Esophagus muscularis mucosa (tissue), 4 donors: ENCODE measurements at regions not wholly inside any gene's neighbourhood (a gene's known extent, or its start where the extent isn't known, plus 50 kb on each side); places are given as distances from the start of the nearest gene placed in this dataset.
"Not testable (repeated sequence)": the region's sequence is repeated elsewhere in the genome, so short reads cannot be mapped to it uniquely, and the experiment has no call there.

Experiments used
- DNase-seq: peaks from one replicate; pipeline ENCODE4 v3.0.0-alpha.2; 2017; ENCODE audit errors: extremely low spot score
- H3K27ac ChIP-seq, 4 donors: fragments of 200-600 bp; sonication (generic); replicated peaks in 1 of 4; 1 replicate in 3 of 4; 2 replicates in 1 of 4; pipeline ENCODE4 v1.5.1; 2016 to 2019; ENCODE audit warnings: mild to moderate bottlenecking in 1 of 4
- H3K27me3 ChIP-seq, 4 donors: fragments of 200-600 bp; sonication (generic); one replicate each; pipeline versions ENCODE4 v1.5.1 to v1.6.0; 2016 to 2019
- H3K36me3 ChIP-seq, 4 donors: fragments of 200-600 bp; sonication (generic); one replicate each; pipeline ENCODE4 v1.5.1; 2016 to 2019
- H3K4me1 ChIP-seq, 4 donors: fragments of 200-600 bp; sonication (generic); one replicate each; pipeline ENCODE4 v1.5.1; 2016 to 2019
- H3K4me3 ChIP-seq, 4 donors: fragments of 200-600 bp; sonication (generic); 1 replicate in 2 of 4; 2 replicates in 2 of 4; pipeline ENCODE4 v1.5.1; 2016 to 2019; ENCODE audit warnings: mild to moderate bottlenecking in 4 of 4, moderate library complexity in 1 of 4
- H3K9me3 ChIP-seq, 4 donors: fragments of 200-600 bp; sonication (generic); 1 replicate in 3 of 4; 2 replicates in 1 of 4; pipeline ENCODE4 v1.5.1; 2016 to 2019
- EP300 ChIP-seq: sonication (generic); formaldehyde crosslinking; IDR thresholded peaks from one replicate; pipeline ENCODE4 v1.6.1; 2017; ENCODE audit warnings: antibody characterized with exemption
- POLR2A ChIP-seq: fragments of 450-650 bp; IDR thresholded peaks from one replicate; pipeline ENCODE4 v1.6.1; 2017; ENCODE audit warnings: antibody characterized with exemption, moderate library complexity, mild to moderate bottlenecking, low read depth
- POLR2AphosphoS5 ChIP-seq, 2 donors: sonication (generic); formaldehyde crosslinking; IDR thresholded peaks; one replicate each; pipeline ENCODE4 v1.6.1; 2017; ENCODE audit warnings: antibody characterized with exemption in 2 of 2
- WGBS: methylation state at CpG from one replicate; pipeline ENCODE4 v1.1.5; 2018; 5-methylcytosine and 5-hydroxymethylcytosine counted together
- intact Hi-C: fragments of 100-400 bp; cut with DNase I; formaldehyde crosslinking; loops from one replicate; pipeline ENCODE4 v1.15.1; 2023
- TF ChIP-seq, protein P1 (sequence below), 3 experiments: fragments of 200-600 bp in 2 of 3; fragments of 450-650 bp in 1 of 3; sonication (generic) in 2 of 3; IDR thresholded peaks; one replicate each; pipeline ENCODE4 v1.5.1; 2017 to 2019; ENCODE audit warnings: antibody characterized with exemption in 3 of 3, mild to moderate bottlenecking in 2 of 3, moderate library complexity in 1 of 3

DNA sequence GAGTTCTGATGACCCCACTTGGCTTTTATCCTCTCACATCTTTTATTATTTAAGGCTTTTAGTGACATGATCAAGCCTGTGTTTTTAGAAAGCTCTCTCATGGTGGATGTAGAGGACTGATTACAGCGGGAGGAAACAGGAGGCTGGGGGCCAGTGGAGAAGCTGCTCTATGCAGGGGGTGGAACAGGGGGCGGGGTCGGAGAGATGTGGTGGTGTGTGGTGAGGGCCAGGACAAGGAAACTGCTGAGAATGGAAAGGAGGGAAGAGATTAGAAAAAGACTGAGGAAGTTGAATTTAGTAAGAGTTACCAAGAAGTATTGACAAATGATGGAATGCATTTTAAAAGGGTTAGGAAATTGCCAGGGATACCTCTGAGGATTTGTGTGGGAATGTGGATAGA, 292.2 kb downstream of the ZIC3 start:
- no peak for DNase-seq
- TF ChIP-seq POLR2A (no peak), POLR2AphosphoS5 (IDR thresholded peaks at IDR 0.05) (no peak)
- TF ChIP-seq, protein P1, sequence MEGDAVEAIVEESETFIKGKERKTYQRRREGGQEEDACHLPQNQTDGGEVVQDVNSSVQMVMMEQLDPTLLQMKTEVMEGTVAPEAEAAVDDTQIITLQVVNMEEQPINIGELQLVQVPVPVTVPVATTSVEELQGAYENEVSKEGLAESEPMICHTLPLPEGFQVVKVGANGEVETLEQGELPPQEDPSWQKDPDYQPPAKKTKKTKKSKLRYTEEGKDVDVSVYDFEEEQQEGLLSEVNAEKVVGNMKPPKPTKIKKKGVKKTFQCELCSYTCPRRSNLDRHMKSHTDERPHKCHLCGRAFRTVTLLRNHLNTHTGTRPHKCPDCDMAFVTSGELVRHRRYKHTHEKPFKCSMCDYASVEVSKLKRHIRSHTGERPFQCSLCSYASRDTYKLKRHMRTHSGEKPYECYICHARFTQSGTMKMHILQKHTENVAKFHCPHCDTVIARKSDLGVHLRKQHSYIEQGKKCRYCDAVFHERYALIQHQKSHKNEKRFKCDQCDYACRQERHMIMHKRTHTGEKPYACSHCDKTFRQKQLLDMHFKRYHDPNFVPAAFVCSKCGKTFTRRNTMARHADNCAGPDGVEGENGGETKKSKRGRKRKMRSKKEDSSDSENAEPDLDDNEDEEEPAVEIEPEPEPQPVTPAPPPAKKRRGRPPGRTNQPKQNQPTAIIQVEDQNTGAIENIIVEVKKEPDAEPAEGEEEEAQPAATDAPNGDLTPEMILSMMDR (IDR thresholded peaks at IDR 0.05): no peak
- Histone ChIP-seq H3K4me1 (no peaks in the 10 kb centered on the region), H3K9me3 (no peaks in the 10 kb centered on the region), H3K36me3 (no peaks in the 10 kb centered on the region), H3K27me3 (peaks cover 0 to 8% (median 0%) of the 10 kb centered on the region in 4 donors), H3K27ac (no peak overlapping the region), H3K4me3 (no peak overlapping the region)
- intact Hi-C loops: no loop called here
- WGBS: 19% methylated on average over 3 of the region's 3 CpGs

DNA sequence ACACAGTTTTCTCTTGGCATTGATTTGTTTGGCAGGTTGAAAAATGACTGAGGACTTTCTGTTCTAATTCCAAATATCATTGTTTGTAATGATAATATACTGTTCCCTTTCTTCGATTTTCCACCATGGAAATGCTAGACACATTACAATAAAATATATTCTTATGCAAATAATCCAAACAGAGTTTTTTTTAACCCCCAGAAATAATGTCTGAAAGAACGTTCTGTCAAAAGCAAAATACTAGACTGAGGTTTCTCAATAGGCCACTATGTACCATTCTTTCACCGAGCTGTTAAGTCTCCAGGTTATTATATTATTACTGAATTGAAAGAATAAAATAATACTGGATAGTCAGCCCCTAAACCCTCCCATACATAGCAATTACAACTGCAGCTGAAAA, 312.5 kb downstream of the ZIC3 start:
- H3K36me3 ChIP-seq: no peaks in the 10 kb centered on the region
- 64% methylated on average over 3 of the region's 3 CpGs for WGBS
- H3K4me1 ChIP-seq: no peaks in the 10 kb centered on the region
- no peak overlapping the region for H3K27ac ChIP-seq
- H3K27me3 ChIP-seq: no peaks in the 10 kb centered on the region
- H3K4me3 ChIP-seq: no peak overlapping the region
- no peak for TF ChIP-seq EP300
- TF ChIP-seq POLR2A: no peak
- TF ChIP-seq, protein P1 (IDR thresholded peaks at IDR 0.05): no peak
- no peak for TF ChIP-seq POLR2AphosphoS5 (IDR thresholded peaks at IDR 0.05)
- intact Hi-C loops: no loop called here
- DNase-seq: no peak
- H3K9me3 ChIP-seq: no peaks in the 10 kb centered on the region

DNA sequence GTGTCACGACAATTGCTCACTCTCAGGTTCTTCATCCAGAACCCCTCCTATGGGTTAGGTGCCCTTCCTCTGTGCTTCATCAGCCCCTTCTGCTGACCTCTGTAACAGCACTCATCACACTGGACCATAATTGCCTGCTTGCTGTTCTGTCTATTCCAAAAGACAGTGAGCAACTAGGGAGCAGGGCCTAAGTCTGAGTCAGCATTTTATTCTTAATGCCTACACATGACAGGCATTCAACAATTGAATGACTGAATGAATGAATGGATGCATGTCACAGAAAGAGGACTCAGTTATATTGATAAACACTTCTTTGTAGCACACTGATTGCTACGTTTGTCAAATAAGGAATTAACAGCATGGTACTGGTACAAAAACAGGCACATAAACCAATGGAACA, 317.0 kb downstream of the ZIC3 start:
- WGBS: 86% methylated on average over 2 of the region's 2 CpGs
- intact Hi-C loops: no loop called here

DNA sequence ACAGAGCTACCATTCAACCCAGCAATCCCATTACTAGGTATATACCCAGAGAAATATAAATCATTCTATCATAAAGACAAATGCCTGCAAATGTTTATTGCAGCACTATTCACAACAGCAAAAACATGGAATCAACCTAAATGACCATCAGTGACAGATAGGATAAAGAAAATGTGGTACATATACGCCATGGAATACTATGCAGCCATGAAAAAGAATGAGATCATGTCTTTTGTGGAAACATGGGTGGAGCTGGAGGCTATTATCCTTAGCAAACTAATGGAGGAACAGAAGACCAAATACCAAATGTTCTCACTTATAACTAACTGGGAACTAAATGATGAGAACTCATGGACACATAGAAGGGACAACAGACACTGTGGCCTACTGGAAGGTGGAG, 318.9 kb downstream of the ZIC3 start:
- H3K4me1 ChIP-seq, H3K36me3 ChIP-seq, H3K27me3 ChIP-seq, H3K4me3 ChIP-seq, H3K27ac ChIP-seq, H3K9me3 ChIP-seq, DNase-seq, intact Hi-C loops: not testable (repeated sequence)
- 65% methylated on average over 1 of the region's 1 CpG for WGBS

More for the DNA sequence above, 317.0 kb downstream of the ZIC3 start:
- no peak overlapping the region for H3K27ac ChIP-seq
- H3K4me1 ChIP-seq: no peaks in the 10 kb centered on the region
- no peaks in the 10 kb centered on the region for H3K27me3 ChIP-seq
- no peaks in the 10 kb centered on the region for H3K9me3 ChIP-seq
- DNase-seq: no peak
- H3K4me3 ChIP-seq: no peak overlapping the region
- H3K36me3 ChIP-seq: no peaks in the 10 kb centered on the region
- TF ChIP-seq POLR2AphosphoS5 (IDR thresholded peaks at IDR 0.05) (no peak), EP300 (no peak), POLR2A (no peak)
- TF ChIP-seq, protein P1 (IDR thresholded peaks at IDR 0.05): no peak

DNA sequence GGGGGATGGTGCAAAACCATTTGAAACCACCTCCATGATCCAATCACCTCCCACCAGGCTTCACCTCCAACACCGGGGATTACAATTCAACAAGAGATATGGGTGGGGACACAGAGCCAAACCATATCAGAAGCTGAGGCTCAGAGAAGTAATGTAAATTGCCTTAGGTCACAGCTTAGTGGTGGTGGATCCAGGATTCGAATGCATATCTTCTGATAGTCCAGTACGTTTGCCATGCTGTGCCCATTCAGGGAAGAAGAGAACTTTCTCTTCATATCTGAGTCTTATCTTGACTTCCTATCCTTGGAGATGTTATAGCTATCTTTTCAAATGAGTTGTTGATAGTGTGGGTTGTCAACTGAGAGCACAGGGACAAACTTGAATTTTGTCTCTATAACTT, 325.5 kb downstream of the ZIC3 start:
- Histone ChIP-seq H3K9me3 (no peaks in the 10 kb centered on the region), H3K27me3 (peaks cover 0 to 5% (median 0%) of the 10 kb centered on the region in 4 donors), H3K4me1 (no peaks in the 10 kb centered on the region), H3K36me3 (no peaks in the 10 kb centered on the region), H3K4me3 (no peak overlapping the region), H3K27ac (no peak overlapping the region)
- intact Hi-C loops: no loop called here
- no peak for TF ChIP-seq EP300
- TF ChIP-seq POLR2AphosphoS5 (IDR thresholded peaks at IDR 0.05): no peak
- no peak for TF ChIP-seq POLR2A
- TF ChIP-seq, protein P1 (IDR thresholded peaks at IDR 0.05): no peak
- DNase-seq: no peak
- 65% methylated on average over 3 of the region's 3 CpGs for WGBS
